GM12878 (cell line): ENCODE measurements at regions not wholly inside any gene's neighbourhood (a gene's known extent, or its start where the extent isn't known, plus 50 kb on each side); places are given as distances from the start of the nearest gene placed in this dataset.

Experiments
- ATAC-seq: fragments of 200-7000 bp; cut with Tn5 transposase; 3 replicates; pipeline ENCODE4 v1.9.1; 2020; ENCODE audit warnings: mild to moderate bottlenecking, moderate library complexity
- BruUV-seq: library from RNA; stranded (reverse); fragments of 400-500 nt; replicated peaks from 2 replicates; lab custom pipeline; 2021; lab: Mats Ljungman, UMichigan
- CTCF ChIA-PET: fragments of 300-600 bp; sonication (Branson Sonifier 250); formaldehyde crosslinking; extraction: SDS; loops from one replicate; lab custom pipeline; 2021; ENCODE audit warnings: inconsistent platforms; lab: Yijun Ruan, JAX
- POLR2A ChIA-PET: fragments of 350-600 bp; formaldehyde crosslinking; extraction: SDS; loops from one replicate; lab custom pipeline; 2021; ENCODE audit warnings: inconsistent platforms; lab: Charles Lee
- RAD21 ChIA-PET: fragments of 300-600 bp; sonication (Branson Sonifier 250); formaldehyde crosslinking; loops from one replicate; lab custom pipeline; 2023; ENCODE audit warnings: antibody characterized with exemption; ENCODE audit not compliant: unreplicated experiment; lab: Charles Lee
- SMC1A ChIA-PET: fragments of 300-600 bp; sonication (Branson Sonifier 250); formaldehyde crosslinking; loops from one replicate; lab custom pipeline; 2023; ENCODE audit not compliant: unreplicated experiment, uncharacterized antibody; lab: Charles Lee
- DNase-seq: peaks from one replicate; pipeline ENCODE4 v3.0.0-alpha.2; 2011; ENCODE audit warnings: low read depth, low spot score
- FAIRE-seq: peaks from 3 replicates; lab custom pipeline; 2011; peaks lifted over from hg19 to GRCh38; lab: Jason Lieb, UNC
- H2AFZ ChIP-seq: 2 replicates; pipeline ENCODE4 v1.6.0; 2011; ENCODE audit warnings: low read depth, low read length, control low read depth; ENCODE audit not compliant: control insufficient read depth
- H3K27ac ChIP-seq: 2 replicates; pipeline ENCODE4 v1.5.1; 2011; ENCODE audit warnings: control low read depth; ENCODE audit not compliant: control insufficient read depth, insufficient read depth
- H3K27me3 ChIP-seq, 2 experiments: replicated peaks in 1 of 2; 2 replicates each; pipeline versions ENCODE4 v1.6.0 to v1.6.1; 2011; ENCODE audit warnings: low read length in 1 of 2; ENCODE audit not compliant: control insufficient read depth in 2 of 2, insufficient read depth in 2 of 2
- H3K36me3 ChIP-seq, 2 experiments: 2 replicates each; pipeline ENCODE4 v1.5.1; 2011; ENCODE audit warnings: low read length in 1 of 2; ENCODE audit not compliant: control insufficient read depth in 2 of 2, insufficient read depth in 2 of 2
- H3K4me1 ChIP-seq: 2 replicates; pipeline ENCODE4 v1.6.1; 2011; ENCODE audit warnings: mild to moderate bottlenecking, low read length, moderate library complexity, mixed read lengths; ENCODE audit not compliant: control insufficient read depth, insufficient read depth
- H3K4me2 ChIP-seq: 2 replicates; pipeline ENCODE4 v1.6.0; 2011; ENCODE audit warnings: control low read depth; ENCODE audit not compliant: control insufficient read depth, insufficient read depth
- H3K4me3 ChIP-seq: fragments of 200-600 bp; sonication (generic); 2 replicates; pipeline ENCODE4 v1.5.1; 2016
- H3K79me2 ChIP-seq: 2 replicates; pipeline ENCODE4 v1.6.0; 2011; ENCODE audit warnings: low read length; ENCODE audit not compliant: control insufficient read depth, insufficient read depth
- H3K9ac ChIP-seq: 2 replicates; pipeline ENCODE4 v1.8.0; 2011; ENCODE audit warnings: low read length, control low read depth, mixed read lengths; ENCODE audit not compliant: control insufficient read depth, insufficient read depth
- H3K9me3 ChIP-seq: replicated peaks from 3 replicates; pipeline ENCODE4 v1.5.1; 2011; ENCODE audit warnings: mild to moderate bottlenecking, low read length; ENCODE audit not compliant: control insufficient read depth, insufficient read depth
- H4K20me1 ChIP-seq: 2 replicates; pipeline ENCODE4 v1.6.0; 2011; ENCODE audit not compliant: control insufficient read depth, insufficient read depth
- CBX5 ChIP-seq: sonication (generic); IDR thresholded peaks from 2 replicates; pipeline ENCODE4 v1.6.1; 2016; ENCODE audit warnings: low read depth, moderate library complexity, mild to moderate bottlenecking, inconsistent platforms
- MTA3 ChIP-seq: IDR thresholded peaks from 2 replicates; pipeline ENCODE4 v1.6.1; 2012; ENCODE audit warnings: low read length, inconsistent platforms, borderline replicate concordance
- SMAD5 ChIP-seq: IDR thresholded peaks from 2 replicates; pipeline ENCODE4 v1.6.1; 2016; ENCODE audit warnings: antibody characterized with exemption, low read depth
- WGBS: methylation state at CpG from one replicate; pipeline ENCODE4 v1.1.6; 2016; ENCODE audit warnings: low lambda C conversion rate; ENCODE audit not compliant: insufficient replicate concordance, insufficient coverage; ENCODE audit errors: missing lambda C conversion rate; 5-methylcytosine and 5-hydroxymethylcytosine counted together
- in situ Hi-C: fragments of 300-500 bp; cut with MboI; formaldehyde crosslinking; loops from 9 replicates; pipeline ENCODE4 v1.14.3; 2018; ENCODE audit warnings: mixed read lengths
- intact Hi-C: fragments of 100-400 bp; cut with micrococcal nuclease; formaldehyde crosslinking; loops from one replicate; pipeline ENCODE4 v1.14.2; 2022; ENCODE audit not compliant: unreplicated experiment
- TF ChIP-seq, protein P1 (sequence below): fragments of 450-650 bp; formaldehyde crosslinking; IDR thresholded peaks from 2 replicates; pipeline ENCODE4 v1.4.0; 2020; ENCODE audit warnings: mild to moderate bottlenecking, moderate library complexity

DNA sequence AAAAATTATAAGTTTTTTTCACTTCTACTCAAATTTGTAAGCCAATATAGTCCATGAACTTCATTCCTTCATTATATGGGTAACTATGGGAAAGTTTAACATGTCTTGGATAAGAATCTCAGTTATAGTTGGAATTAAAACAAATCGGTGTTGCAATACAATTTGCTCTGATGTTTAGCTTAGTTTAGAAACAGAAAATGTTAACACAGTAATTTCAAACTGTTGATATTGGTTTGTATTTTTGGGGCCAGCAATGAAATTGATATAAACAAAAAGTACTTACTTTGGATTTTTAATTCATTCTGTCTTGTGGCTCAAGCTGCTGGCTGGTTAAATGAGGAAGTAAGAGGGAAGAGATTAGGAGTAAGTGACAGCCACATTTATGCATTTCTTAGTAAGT lies 368.5 kb upstream of the NT5C1B start (continued):
- TF ChIP-seq, protein P1, sequence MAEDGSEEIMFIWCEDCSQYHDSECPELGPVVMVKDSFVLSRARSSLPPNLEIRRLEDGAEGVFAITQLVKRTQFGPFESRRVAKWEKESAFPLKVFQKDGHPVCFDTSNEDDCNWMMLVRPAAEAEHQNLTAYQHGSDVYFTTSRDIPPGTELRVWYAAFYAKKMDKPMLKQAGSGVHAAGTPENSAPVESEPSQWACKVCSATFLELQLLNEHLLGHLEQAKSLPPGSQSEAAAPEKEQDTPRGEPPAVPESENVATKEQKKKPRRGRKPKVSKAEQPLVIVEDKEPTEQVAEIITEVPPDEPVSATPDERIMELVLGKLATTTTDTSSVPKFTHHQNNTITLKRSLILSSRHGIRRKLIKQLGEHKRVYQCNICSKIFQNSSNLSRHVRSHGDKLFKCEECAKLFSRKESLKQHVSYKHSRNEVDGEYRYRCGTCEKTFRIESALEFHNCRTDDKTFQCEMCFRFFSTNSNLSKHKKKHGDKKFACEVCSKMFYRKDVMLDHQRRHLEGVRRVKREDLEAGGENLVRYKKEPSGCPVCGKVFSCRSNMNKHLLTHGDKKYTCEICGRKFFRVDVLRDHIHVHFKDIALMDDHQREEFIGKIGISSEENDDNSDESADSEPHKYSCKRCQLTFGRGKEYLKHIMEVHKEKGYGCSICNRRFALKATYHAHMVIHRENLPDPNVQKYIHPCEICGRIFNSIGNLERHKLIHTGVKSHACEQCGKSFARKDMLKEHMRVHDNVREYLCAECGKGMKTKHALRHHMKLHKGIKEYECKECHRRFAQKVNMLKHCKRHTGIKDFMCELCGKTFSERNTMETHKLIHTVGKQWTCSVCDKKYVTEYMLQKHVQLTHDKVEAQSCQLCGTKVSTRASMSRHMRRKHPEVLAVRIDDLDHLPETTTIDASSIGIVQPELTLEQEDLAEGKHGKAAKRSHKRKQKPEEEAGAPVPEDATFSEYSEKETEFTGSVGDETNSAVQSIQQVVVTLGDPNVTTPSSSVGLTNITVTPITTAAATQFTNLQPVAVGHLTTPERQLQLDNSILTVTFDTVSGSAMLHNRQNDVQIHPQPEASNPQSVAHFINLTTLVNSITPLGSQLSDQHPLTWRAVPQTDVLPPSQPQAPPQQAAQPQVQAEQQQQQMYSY (CRISPR knock-in tag) = no peak
- TF ChIP-seq MTA3 = no peak

DNA sequence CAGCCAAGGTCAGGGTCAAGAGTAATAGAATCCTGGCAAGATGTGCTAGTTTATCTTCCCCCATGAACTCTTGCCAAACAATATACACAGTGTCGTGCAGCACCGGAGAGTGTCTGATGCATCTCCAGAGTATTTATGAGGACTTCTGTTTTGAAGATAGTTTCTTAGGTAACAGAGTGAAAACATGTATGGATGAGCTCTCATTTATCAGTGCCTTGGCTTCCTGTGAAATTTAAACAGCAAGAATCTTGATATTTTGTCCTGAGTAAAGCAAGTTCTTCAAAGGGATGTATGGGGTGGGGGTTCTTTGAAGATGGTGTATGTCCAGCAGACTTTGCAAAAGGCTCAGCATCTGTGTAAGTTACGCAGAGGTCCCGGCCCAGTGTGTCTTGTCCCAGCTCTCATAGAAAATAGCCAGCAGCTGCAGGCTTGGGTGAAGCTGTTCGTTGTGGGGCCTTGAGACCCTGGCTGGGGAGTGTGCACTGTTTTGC lies 361.0 kb upstream of the NT5C1B start:
- 38% methylated on average over 5 of the region's 5 CpGs for WGBS
- ChIA-PET POLR2A (no interaction called here), RAD21 (no interaction called here), CTCF (no interaction called here), SMC1A (no interaction called here)
- no peak overlapping the region for H3K4me3 ChIP-seq
- H3K79me2 ChIP-seq = no peaks in the 10 kb centered on the region
- H3K27me3 ChIP-seq = no peaks in the 10 kb centered on the region
- DNase-seq (no peak), FAIRE-seq (no peak), ATAC-seq (no peak)
- H3K36me3 ChIP-seq = no peaks in the 10 kb centered on the region
- no TSS peak for BruUV-seq
- H3K9me3 ChIP-seq = no peaks in the 10 kb centered on the region
- no peak overlapping the region for H3K27ac ChIP-seq
- H2AFZ ChIP-seq = no peak overlapping the region
- no peaks in the 10 kb centered on the region for H4K20me1 ChIP-seq
- no peak for TF ChIP-seq CBX5
- no peak for TF ChIP-seq SMAD5
- in situ Hi-C loops = no loop called here
- no peak overlapping the region for H3K9ac ChIP-seq
- intact Hi-C loops = no loop called here
- H3K4me2 ChIP-seq = no peak overlapping the region
- no peaks in the 10 kb centered on the region for H3K4me1 ChIP-seq
